ENCODE measurements at regions not wholly inside any gene's neighbourhood (a gene's known extent, or its start where the extent isn't known, plus 50 kb on each side); places are given as distances from the start of the nearest gene placed in this dataset.

GRCh38 chr15:70277556-70277955 lies 179.8 kb upstream of the TLE3 start:
- DNase-seq (ENCODE audit: low read depth): no peak

GRCh38 chr15:70276401-70276800 lies 178.7 kb upstream of the TLE3 start:
- no peak for DNase-seq (ENCODE audit: low read depth)

- DNase-seq (ENCODE audit: low read depth): no peak
Observed at GRCh38 chr15:70275461-70276138, 177.9 kb upstream of the TLE3 start.

- DNase-seq (ENCODE audit: low read depth): no peak
Observed at GRCh38 chr15:70274908-70275307, 177.2 kb upstream of the TLE3 start.

GRCh38 chr15:70274255-70274880 lies 176.7 kb upstream of the TLE3 start:
- DNase-seq (ENCODE audit: low read depth): no peak

- no peak for DNase-seq (ENCODE audit: low read depth)
Observed at GRCh38 chr15:70273808-70274207, 176.1 kb upstream of the TLE3 start.

- DNase-seq (ENCODE audit: low read depth): no peak
Observed at GRCh38 chr15:70272565-70273355, 175.0 kb upstream of the TLE3 start.

GRCh38 chr15:70271422-70272088 lies 173.8 kb upstream of the TLE3 start:
- peak; percentile 95 for DNase-seq (ENCODE audit: low read depth)

- no peak for DNase-seq (ENCODE audit: low read depth)
Observed at GRCh38 chr15:70270752-70271111, 173.0 kb upstream of the TLE3 start.

GRCh38 chr15:70269991-70270751 lies 172.5 kb upstream of the TLE3 start:
- no peak for DNase-seq (ENCODE audit: low read depth)

GRCh38 chr15:70269311-70269911 lies 171.7 kb upstream of the TLE3 start:
- DNase-seq (ENCODE audit: low read depth): no peak

GRCh38 chr15:70268698-70269251 lies 171.1 kb upstream of the TLE3 start:
- DNase-seq (ENCODE audit: low read depth): no peak

GRCh38 chr15:70267879-70268278 lies 170.2 kb upstream of the TLE3 start:
- no peak for DNase-seq (ENCODE audit: low read depth)

GRCh38 chr15:70267306-70267705 lies 169.6 kb upstream of the TLE3 start:
- DNase-seq (ENCODE audit: low read depth): no peak

GRCh38 chr15:70266412-70267121 lies 168.8 kb upstream of the TLE3 start:
- DNase-seq (ENCODE audit: low read depth): peak; percentile 15

- no peak for DNase-seq (ENCODE audit: low read depth)
Observed at GRCh38 chr15:70265986-70266385, 168.3 kb upstream of the TLE3 start.

GRCh38 chr15:70265466-70265978 lies 167.8 kb upstream of the TLE3 start:
- no peak for DNase-seq (ENCODE audit: low read depth)

GRCh38 chr15:70264738-70265465 lies 167.2 kb upstream of the TLE3 start:
- DNase-seq (ENCODE audit: low read depth): no peak

- DNase-seq (ENCODE audit: low read depth): peak; percentile 6
Observed at GRCh38 chr15:70264014-70264582, 166.4 kb upstream of the TLE3 start.
